ENCODE measurements at regions not wholly inside any gene's neighbourhood (a gene's known extent, or its start where the extent isn't known, plus 50 kb on each side); places are given as distances from the start of the nearest gene placed in this dataset.

DNA sequence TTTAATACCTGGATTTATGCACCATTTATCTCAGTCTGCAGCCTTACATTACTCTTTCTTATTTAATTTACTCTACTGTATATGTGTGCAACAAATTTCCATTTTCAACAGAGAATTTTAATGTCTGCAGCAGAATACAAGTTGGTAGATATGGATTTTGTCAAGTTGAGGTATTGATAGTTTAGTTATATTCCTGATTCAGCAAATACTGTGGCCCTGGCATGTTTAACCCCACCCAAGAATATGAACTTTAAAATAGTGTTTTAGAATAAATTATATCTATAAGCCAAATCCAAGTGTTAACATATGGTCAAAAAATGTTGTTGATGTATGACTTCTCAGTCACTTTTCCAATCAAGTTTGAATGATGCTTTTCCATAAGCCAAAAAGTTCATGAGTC, 378.4 kb upstream of the NRG3 start:
- no peak for TF ChIP-seq POLR2A (IDR thresholded peaks at IDR 0.05)
- no peak for TF ChIP-seq EP300 (IDR thresholded peaks at IDR 0.05)
- TF ChIP-seq, protein P1, sequence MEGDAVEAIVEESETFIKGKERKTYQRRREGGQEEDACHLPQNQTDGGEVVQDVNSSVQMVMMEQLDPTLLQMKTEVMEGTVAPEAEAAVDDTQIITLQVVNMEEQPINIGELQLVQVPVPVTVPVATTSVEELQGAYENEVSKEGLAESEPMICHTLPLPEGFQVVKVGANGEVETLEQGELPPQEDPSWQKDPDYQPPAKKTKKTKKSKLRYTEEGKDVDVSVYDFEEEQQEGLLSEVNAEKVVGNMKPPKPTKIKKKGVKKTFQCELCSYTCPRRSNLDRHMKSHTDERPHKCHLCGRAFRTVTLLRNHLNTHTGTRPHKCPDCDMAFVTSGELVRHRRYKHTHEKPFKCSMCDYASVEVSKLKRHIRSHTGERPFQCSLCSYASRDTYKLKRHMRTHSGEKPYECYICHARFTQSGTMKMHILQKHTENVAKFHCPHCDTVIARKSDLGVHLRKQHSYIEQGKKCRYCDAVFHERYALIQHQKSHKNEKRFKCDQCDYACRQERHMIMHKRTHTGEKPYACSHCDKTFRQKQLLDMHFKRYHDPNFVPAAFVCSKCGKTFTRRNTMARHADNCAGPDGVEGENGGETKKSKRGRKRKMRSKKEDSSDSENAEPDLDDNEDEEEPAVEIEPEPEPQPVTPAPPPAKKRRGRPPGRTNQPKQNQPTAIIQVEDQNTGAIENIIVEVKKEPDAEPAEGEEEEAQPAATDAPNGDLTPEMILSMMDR (IDR thresholded peaks at IDR 0.05), result no peak

Data from tibial nerve (tissue), 4 donors.